GM19438 (cell line): ENCODE measurements at regions not wholly inside any gene's neighbourhood (a gene's known extent, or its start where the extent isn't known, plus 50 kb on each side); places are given as distances from the start of the nearest gene placed in this dataset.

Experiments
- ATAC-seq: cut with Tn5 transposase; IDR thresholded peaks from one replicate; pipeline ENCODE4 v1.9.1; 2021; ENCODE audit warnings: low read depth; ENCODE audit not compliant: unreplicated experiment

DNA sequence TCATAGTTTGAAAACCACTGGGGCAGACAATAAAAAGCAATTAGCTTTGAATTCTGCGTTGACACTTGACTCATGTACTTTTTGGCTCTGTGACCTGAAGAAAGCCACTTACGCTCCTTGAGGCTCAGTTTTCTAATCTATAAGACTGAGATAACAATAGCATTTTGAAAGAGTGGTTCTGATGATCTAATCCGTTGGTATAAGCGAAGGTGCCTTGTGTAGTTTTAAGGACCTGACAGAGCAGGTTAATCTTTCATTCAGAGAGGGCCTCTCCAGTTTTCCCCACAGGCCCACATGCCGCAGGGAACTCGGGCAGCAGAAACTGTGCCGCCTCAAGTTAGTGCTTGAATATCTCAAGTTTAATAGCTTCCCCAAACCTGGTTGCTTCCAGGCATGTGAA lies 306.0 kb upstream of the GBE1 start:
- ATAC-seq, result no peak

DNA sequence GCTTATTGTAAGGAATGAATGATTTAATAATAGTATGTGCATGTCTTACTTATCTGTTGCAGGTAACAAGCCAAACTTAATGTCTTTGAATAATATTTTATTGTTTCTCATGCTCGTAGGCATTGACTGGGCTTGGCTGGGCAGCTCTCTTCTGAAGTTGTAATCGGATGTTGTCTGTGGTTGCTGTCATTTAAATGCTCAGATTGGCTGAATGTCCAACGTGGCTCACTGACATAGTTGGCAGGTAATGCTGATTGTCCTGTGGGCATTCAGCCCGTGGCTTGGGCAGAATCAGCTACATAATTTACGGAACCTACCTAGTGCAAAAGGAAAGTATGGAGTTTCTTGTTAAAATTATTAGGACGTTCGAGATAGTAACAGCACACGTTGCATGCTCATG lies 297.4 kb upstream of the GBE1 start:
- no peak for ATAC-seq

DNA sequence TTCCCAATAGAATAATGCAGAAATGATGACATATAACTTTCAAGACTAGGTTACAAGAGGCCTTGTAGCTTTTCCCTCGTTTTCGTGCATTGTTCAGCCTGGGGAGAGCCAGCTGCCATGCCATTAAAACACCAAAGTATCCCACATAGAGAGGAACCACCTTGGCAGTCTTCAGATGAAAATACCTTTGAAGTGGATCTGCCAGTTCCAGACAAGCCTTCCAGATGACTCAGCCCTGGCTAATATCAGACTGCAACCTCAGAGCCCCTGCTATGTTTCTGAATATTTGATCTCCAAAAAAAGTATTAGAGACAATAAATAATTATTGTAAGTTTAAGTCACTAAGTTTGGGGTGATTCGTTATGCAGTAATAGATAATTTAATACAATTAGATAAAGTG lies 294.3 kb upstream of the GBE1 start:
- ATAC-seq, result no peak

DNA sequence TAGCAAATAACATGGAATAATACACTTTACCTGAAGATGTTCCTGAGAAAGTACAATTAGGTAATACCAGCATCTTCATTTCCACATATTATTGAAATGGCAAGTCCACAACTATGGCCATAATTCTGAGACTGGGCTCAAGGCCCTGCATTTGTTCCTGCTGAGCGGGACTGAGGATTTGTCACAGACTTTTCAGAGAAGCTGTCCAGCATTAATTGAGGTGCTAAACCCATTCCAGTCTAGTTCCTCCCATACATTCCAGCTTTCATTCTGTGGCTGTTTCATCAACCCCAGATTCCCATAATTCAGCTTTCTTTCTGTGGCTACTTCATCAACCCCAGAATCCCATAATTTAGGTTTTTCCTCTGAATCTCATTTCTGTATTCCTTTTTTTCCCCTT lies 293.4 kb upstream of the GBE1 start:
- no peak for ATAC-seq

DNA sequence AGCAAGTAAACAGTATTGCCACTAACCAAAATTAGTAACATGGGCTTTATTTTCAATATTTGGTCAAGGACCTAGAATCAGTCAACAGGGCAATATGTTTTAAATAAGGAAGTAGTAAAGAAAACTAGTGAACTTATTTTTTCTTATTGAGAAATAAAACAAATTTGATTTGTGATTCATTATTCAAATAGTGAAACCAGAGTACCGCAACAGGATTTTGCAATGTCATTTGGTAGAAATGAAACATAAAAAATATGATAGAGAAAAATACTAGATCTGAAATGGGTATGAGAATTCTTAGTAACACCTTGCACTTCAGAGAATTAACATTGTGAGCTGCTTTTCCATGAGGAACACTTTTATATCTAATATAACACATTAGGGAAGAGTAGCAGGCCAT lies 291.8 kb upstream of the GBE1 start:
- ATAC-seq, result no peak

DNA sequence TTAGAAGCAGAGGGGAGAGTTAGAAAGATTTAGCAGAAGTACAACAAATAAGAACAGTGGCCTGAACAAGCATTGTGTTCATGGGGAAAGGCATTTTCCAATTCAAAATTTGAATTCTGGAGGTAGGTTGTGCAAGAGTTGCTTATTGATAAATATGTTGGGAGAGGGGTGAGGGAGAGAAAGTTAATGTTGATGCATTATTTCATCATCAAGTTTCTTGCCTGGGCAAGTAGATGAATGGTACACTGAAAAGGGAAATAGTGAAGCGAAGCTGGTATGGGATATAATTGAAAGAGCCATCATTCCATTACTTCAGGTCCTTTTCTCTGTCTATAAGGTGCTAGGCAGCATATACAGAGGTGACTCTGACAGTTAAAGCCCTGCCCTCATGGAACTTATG lies 288.9 kb upstream of the GBE1 start:
- ATAC-seq, result no peak

DNA sequence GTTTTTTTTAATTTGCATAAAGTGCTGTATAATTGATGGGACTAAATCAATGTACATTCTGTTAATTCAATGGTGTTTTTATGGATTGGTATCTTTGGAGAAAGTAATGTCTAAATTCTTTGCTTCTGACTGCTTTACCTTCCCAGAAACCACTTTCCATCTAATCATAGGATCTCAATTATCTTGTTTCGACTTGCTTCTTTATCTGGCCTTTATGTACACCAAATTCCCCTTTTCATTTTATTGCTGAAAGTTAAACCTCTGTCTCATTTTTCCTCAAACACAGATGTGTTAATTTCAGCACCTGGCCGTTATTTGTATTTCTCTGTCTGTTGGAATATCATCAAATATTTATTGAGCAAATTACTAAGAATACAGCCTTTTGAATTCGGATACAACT lies 287.3 kb upstream of the GBE1 start:
- ATAC-seq, result no peak

DNA sequence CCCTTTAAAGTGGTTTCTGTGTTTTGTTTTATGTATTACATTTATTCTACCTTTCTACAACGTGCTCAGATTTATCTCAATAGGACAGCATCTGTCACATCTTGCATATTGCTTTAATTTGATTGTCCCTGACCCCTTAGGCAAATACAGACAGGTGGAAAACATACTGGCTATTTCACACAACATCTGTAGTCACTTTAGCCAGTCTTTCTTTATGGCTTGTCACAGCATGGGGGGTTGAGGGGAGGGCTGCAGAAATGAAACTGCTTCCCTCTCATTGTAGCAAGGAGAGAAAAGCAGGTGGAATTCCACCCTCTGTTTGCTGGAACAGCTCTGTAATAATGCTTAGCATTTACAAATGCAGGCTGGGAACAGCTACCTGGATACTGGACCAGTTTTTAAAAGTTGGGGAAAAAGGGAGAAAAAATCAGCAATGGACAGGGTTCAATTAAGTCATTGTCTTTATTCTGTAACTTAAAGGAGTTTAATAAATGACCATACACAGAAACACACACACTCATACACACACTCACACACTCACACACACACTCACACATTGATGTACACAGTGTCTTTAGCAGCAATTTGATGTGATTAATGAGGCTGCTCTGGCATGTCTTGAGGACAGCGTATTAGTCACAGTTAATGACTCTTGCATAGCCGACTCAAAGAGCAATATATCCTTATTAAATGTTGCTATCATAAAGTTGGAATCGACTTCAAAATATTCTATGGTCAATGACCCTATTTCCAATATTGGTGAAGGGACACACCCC lies 283.7 kb upstream of the GBE1 start:
- no peak for ATAC-seq

DNA sequence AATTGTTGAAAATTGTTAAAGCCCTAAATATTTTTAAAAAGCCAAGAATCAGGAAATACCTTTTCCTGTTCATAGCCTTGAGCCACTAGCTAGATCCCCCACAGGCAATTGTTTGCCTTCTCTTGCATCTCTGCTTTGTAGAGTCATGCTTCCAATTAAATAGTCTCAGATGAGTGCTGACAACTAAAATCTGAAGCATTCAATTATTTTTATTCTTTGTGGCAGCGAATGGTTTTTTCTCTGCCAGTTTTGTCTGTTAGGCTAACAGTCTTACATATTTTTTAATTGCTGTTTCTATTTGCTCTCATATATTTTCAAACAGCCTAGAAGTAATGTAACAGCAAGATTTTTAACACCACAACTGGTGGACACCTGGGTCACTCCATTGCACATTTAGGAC lies 277.1 kb upstream of the GBE1 start:
- no peak for ATAC-seq

DNA sequence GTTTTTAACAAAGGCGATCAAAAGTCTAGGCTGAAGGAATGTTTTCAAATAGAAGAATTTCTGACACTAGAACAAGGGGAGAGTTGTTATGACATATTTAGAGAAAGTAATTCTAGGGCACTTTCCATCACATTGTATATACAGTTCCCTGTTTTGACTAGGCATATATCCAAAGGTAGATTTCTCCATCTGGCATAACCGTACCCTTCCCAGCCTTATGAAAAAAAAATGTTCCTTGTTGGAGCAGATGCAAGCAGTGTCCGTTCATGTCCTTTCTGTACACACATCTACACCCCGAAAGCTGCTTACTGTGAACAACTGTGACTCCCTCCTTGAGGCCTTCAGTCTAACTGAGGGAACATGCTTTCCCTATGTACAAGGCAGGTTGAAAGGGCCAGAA lies 271.7 kb upstream of the GBE1 start:
- no peak for ATAC-seq

DNA sequence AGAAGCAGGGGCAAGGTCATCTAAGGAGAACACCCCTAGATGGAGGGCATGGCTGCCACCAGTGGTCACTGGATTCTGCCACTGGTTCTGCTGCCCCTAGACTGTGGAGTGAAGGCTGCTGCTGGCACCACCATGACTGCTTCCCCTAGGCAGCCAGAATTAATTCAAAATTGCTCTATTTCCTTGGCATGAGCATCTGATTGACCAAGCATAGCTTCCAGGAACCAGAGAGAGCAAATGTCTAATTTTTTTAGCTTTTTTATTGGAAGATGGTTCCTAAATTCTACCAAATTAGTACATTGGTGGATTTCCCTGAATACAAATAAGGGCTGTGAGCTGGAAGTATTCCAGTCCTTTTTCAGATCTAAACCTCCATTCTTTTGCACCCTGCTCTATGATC lies 270.2 kb upstream of the GBE1 start:
- no peak for ATAC-seq

DNA sequence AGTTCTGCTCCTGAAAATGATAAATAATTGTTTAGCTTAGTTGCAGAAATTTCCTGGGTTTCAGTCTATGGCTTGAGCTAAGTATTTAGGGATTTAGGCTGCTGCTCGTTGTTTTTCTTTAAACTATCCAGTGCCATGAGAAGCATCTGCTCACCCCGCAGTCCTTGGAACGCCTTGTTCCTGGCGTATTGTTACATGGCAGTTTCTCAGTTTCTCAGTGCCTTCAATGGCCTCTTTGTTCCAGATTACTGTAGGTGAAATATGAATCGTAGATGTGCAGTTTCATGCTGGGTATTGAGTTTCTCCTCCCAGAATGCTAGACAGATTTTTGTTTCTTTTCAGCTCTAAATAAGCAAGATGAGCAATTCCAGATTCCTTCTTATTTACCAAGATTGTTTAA lies 269.5 kb upstream of the GBE1 start:
- no peak for ATAC-seq

DNA sequence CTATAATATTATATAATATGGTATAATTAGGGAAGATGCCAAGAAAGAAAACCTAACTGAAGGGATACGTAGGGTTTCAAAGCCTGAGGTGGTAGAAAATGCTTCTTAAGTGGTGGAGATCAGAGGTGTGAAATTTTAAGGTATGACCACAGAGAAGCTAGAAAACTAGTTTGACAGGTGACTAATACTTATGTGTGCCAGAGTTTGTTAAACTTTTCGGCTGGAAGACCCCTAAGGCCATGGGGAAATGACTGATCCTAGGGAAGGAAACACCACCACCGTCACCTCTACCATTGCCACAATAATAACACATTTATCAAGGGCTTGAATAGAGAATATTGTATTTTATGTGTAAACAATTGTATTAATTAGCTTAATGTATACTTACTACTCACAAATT lies 261.4 kb upstream of the GBE1 start:
- ATAC-seq, result no peak

DNA sequence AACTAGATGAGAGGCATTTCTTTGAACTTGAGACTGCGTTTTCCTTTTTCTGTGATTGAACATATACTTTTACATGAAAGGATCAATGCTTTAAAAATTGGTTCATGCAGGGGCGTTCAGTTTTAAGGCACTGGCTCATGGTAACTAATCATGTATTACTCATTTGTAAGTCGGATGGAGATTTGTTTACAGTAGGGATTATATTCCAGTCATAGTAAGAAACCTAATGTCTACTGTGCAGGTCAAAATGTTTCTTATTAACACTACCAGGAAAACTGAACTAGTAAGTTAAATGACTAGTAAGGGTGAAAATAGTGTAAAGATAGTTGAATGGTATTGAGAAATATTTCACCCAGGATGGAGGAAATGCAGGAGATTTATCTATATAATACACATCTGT lies 258.8 kb upstream of the GBE1 start:
- no peak for ATAC-seq

DNA sequence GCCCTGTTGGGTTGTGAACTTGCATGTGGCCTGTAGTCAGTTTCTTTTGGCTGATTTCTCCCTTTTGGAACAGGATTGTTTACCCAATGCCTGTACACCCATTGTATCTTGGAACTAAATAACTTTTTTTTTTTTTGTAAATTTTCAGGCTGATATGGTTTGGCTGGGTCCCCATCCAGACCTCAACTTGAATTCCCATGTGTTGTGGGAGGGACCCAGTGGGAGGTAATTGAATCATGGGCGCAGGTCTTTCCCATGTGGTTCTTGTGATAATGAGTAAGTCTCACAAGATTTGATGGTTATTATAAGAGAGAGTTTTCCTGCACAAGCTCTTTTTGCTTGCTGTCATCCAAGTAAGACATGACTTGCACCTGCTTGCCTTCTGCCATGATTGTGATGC lies 253.8 kb upstream of the GBE1 start:
- no peak for ATAC-seq

DNA sequence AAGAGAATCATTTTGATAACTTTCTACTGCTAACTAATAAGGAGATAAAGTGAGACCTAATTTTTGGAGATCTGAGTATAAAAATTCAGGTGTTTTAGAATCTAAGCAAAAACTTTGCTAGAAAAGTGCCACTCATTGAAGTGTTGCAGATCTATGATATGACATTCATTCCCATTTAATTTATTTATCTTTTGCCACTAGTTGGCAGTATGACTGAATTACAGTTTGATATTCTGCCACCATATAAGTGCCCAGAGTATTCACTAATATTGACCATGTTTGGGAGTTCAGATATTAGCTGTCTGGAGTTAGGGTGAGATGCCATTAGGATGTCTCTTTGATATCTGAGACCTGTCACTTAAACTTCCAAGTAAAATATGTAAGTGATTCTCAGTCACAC lies 251.3 kb upstream of the GBE1 start:
- ATAC-seq, result no peak

DNA sequence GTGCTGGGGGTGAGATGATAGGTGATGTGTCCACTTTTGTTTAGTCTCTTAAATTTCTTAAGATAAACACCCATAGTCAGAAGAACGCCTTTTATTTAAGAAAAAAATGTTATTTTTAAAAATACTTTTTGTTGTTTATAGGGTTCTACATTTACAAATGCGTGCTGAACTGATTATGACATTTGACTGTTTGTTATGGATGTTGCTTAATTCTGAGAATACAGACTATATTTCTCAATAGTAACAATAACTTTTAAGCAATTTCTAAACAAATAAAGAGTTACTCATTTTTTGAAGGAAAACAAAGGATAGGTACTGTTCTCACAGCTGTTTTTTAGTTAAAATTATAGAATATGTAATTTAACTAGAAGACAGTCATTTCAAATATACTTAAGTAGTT lies 249.9 kb upstream of the GBE1 start:
- ATAC-seq, result no peak

DNA sequence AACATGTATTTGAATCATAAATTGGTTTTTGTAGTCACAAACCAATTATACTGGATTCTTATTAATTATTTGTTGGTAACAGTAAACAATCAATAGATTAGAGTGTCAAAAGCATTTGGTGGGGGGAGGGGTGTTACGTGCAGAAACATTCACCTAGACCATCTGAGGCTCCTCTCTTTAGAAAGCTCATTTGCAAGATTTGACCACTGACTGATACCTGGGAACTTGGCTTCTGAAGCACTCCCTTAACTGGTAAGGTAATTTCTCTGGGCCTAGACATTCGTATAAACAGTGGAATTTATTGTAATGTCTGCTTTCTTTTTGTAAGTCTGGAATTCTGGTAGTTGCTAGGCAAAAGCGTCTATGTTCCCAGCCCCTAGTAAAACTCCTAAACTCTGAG lies 243.8 kb upstream of the GBE1 start:
- ATAC-seq, result no peak

DNA sequence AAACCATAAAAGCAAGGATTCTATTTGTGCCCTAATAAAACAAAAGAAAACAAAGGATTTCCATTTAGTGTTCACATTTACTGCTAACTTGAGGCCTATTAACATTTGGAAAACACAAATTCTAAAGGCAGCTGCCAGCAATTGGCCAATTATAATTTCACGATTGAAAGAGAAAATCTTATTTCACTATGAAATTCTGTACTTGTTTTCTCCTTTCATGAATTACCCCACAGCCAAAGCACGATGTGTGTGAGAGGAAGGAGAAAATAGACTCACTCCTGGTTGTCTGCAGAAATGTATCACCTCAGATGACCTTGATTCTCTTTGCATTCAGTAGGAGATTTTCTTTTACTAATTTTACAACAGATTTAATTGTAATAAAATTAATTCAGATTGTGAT lies 242.8 kb upstream of the GBE1 start:
- no peak for ATAC-seq

DNA sequence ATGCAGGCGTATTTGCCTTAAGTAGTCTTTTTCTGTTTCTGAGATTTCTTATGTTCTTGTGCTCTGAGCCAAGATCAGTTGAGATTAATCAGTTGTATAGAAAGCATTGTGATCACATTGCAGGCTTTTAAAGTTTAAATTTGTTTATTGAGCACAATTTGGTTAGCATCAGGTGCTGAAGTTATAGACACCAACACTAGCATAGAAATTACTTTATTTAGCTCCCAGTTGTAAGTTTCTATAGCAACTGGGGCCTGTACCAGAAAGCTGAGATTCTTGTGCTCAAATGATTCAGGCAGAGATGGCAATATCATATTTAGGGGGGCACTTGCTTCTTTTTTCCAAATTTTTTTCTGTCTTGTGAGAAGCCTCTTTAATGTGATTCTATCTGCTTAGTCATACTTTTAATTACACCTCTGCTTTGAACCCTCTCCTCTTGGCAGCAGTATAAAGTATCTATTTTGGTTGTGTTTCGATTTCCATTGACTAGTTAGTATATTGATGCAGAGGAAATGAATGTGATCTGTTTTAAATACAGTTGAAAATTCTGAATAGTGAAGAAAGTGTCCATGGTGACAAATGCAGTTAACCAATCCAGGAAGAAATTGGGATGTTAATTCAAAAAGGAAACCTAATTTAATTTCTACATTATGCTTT lies 241.7 kb upstream of the GBE1 start:
- no peak for ATAC-seq

DNA sequence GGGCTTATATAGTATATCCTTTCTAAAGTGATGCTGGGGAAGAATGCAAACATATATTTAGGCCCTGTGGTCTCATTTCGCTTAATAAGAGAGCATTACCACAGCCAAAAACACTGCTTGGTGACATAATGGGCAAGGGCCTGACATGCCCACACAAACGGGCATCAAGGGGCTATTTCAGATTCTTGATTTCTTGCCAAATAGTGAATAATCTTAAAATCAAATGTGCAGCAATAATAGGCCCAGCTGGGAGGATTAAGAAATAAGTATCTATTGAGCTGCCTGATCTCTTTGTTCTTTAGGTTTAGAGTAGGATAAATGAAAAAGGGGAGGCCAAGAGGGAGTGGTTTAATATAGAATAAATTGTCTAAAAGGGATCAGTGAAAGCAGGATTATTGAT lies 241.0 kb upstream of the GBE1 start:
- ATAC-seq, result no peak

DNA sequence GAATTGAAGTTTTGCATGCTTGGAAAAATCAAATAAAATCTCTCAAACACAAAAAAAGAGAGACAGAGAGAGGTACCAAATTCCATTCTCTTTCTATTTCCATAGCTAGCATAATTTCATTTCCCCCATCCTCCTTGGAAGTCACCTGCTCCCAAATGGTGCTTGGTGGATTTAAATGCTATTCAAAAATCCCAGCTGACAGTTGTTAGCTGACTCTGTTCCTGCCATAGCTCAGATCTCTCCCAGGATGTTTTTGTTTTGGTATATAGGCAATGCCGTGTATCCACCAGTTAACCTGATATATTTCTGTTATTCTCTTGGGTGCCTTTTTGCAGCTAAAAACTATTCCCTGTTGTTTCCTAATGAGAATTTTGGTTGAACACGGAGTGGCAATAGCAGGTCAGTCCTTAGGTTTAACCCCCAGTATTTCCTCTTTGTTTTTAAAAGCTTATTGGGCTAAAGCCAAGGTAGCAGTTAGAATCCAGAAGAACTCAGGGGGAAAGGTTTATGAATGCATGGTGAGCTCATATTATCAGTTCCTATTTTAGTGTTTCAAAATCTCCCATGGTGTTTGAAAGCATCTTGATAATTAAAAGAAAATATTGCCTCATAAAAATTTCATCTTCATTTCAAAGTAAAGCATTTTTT lies 240.0 kb upstream of the GBE1 start:
- no peak for ATAC-seq
